NCI-H2196 (cell line): ENCODE measurements at regions not wholly inside any gene's neighbourhood (a gene's known extent, or its start where the extent isn't known, plus 50 kb on each side); places are given as distances from the start of the nearest gene placed in this dataset.
"Not testable (repeated sequence)": the region's sequence is repeated elsewhere in the genome, so short reads cannot be mapped to it uniquely, and the experiment has no call there.

ENCODE experiments used
- DNase-seq: peaks from one replicate; lab custom pipeline; 2025; ENCODE audit not compliant: unreplicated experiment; lab: John Stamatoyannopoulos, UW

DNA sequence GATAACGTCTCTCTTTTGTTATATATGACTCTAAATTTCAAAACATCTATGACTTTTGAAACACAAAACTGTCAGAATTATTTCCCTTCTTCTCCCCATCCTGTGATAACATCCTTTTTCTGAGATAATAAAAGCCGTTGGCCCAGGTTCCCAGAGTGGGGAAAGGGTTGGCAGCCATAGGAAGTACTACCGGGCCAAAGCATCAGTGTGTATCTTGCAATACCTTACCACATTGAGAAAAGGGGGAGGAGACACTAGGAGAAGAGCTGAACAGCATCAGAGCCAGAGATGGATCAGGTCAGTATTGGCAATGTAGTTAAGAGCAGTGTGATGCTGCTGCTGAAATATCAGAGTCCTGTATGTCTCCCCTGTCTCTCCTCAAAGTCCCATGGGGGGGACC lies 210.0 kb upstream of the PROK2 start:
- DNase-seq = no peak

GRCh38 chr3:71994203-71994602 lies 209.3 kb upstream of the PROK2 start:
- DNase-seq = no peak

DNA sequence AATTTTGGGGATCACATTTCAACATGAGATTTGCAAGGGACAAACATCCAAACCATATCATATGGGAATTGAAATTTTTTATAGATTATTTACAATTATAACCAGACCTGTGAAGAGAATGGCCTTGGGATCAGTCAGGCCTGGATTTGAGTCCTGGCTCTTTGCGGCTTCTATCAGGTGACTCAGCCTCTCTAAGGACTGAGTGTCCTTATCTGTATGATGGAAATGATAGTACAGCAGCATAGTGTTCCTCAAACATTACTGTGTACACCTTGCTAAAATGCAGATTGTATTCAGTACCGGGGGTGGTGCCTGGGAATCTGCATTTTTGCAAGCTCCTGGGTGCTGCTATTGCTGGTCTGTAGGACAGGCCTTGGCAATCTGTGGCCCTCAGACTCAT lies 206.7 kb upstream of the PROK2 start:
- no peak for DNase-seq

DNA sequence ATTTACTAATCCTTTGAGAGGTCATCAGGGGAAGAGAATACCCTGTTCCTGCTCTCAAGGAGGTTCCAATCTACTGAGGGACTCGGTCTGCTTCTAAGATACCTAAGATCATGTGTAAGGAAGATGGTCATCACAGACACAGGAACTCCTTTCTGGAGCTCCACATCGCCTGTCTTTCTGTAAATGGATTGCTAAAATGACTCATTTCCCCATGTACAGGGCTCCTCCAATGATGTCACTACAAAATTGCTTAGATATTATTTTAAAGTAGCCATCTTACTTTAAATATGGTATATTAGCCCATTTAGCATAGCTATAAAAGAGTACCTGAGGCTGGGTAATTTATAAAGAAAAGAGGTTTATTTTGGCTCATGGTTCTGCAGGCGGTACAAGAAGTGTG lies 206.1 kb upstream of the PROK2 start:
- DNase-seq = no peak

GRCh38 chr3:71990545-71990944 lies 205.6 kb upstream of the PROK2 start:
- DNase-seq = no peak

DNA sequence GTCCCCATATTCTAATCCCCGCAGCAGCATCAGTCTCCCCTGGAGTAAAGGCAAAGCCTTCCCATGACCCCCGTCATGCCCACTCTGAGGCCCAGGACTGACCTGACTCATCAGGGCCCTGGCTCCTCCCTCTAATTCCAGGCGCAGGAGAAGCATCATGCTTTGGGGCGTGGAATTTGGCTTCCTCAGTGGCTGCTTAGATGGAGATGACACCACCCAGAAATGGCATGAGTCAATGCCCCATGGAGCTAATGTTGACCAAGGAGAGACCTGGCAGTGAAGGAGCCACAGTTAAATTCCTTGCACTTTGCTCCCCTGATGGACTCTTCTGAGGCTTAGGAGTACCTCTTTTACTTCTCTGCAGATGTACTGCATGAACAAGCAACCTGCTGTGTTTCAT lies 204.2 kb upstream of the PROK2 start:
- DNase-seq = no peak

GRCh38 chr3:71987828-71988227 lies 202.9 kb upstream of the PROK2 start:
- DNase-seq = no peak

DNA sequence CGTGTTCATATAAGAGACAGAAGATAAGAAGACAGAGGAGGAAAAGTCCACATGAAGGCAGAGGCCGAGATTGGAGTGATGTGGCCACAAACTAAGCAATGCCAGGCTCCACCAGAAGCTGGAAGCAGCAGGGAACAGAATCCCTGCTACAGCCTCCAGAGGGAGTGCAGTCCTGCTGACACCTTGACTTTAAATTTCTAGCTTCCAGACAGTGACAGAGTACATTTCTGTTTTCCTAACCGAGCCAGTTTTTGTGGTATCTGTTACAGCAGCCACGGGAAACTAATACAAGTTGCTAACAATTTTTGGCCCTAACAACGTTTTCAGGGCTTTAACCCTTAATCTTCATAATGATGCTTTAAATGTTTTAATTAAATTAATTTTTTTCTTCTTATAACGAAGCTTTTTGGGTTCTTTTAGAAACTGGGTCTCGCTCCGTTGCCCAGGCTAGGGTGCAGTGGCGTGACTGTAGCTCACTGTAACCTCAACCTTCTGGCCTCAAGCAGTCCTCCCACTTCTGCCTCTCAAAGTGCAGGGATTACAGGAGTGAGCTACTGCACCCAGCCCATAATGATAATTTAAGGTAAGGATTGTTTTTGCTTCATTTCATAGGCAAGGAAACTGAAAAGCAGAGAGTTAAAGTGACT lies 202.3 kb upstream of the PROK2 start:
- DNase-seq = no peak

GRCh38 chr3:71986606-71987005 lies 201.7 kb upstream of the PROK2 start:
- DNase-seq = no peak

GRCh38 chr3:71984843-71985613 lies 200.1 kb upstream of the PROK2 start:
- no peak for DNase-seq

- DNase-seq = no peak
Measured at GRCh38 chr3:71983694-71984093, 198.7 kb upstream of the PROK2 start.

- not testable (repeated sequence) for DNase-seq
Measured at GRCh38 chr3:71982506-71983258, 197.7 kb upstream of the PROK2 start.

DNA sequence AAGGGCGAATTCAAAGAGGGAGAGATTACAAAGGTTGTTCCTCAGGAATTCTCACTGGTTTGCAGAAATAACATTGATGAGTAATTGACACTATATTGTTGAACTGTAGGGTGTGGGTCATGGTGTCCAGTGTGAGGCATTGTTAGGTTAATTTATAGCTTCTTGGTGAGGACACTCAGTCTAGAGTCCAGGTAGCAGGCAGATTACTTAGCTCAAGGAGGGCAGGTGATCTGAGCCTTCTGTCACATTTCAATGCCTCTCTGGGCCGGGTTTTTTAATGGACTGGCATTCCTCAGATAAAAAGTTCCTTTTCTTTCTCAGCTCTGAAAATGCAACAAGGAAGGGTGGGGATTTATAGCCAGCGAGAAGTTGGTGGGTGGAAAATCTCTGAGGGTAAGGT lies 194.2 kb upstream of the PROK2 start:
- DNase-seq = no peak

DNA sequence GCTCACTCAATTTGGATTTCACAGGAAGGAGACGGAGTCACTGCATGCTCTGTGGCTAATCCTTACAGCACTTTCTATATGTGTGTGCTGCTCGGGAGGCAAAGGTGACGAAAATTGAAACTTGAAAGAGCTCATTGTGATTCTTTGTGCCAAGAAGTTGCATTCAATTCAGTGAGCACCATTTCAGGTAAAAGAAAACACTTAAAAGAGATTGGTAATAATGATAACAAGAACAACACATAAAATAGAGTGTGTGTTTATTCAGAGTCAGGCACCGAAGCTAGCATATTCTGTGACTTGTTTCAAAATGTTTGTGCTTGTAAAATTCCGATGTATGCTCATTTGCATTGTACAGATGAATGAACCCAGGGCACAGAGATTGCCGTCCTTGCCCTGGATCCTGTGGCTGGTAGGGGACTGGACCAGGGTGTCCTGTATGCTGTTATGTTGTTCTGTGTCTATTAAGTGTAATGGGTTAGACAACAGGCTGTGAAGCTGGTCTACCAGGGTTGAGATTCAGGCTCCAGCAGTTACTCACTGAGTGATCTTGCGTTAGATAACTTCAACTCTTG lies 193.3 kb upstream of the PROK2 start:
- no peak for DNase-seq

DNA sequence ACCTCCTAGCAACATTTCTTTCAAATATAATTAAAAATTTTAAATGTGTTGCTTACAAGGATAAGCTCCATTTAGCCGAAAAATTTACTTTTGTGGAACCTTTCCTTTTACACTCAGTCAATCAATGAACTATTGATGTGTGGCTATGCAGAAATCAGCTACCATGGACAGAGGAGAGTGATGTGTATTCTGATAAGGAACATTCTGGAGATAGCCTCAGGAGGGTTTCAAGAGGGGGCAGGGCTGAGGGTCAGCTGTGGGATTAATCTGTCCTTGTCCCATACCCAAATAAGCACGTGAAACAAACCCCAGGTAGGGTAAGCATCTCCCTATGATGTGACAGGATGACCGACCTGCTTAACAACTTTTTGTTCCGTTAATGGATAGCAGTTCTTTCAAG lies 192.6 kb upstream of the PROK2 start:
- no peak for DNase-seq

- DNase-seq = no peak
Measured at GRCh38 chr3:71975573-71975972, 190.6 kb upstream of the PROK2 start.

- no peak for DNase-seq
Measured at GRCh38 chr3:71974786-71975185, 189.8 kb upstream of the PROK2 start.

DNA sequence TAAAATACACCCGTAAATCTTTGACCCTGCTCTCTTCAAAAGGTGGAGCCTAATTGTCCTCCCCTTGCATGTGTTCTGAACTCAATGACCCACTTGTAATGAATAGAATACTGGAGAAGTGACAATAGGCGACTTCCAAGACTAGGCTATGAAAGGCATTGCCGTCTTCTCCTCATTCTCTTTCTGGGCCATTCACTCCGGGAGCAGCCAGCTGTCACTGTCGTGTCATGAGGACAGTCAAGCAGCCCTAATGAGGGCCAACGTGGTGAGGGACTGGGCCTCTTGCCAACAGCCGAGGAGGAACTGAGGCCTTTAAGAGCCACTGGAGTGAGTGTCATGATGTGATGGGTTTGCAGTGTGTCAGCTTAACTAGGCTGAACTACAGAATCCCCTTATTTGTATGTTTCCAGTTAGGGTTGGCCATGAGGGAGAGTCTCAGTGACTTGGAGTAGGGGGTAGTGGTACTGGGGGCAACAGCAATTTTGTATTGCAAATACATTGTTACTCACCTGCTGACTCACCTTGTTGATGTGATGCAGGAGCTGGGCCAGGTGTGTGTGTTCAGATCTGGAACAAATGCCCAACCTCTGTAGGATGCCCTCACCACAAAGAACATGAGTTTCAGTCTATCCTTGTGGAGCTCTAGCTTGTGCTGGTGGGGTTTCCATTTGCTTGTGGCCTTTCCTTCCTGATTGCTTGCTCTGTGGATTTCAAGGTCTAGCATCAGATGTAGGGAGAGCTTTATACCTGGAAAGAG lies 188.5 kb upstream of the PROK2 start:
- DNase-seq = no peak

GRCh38 chr3:71972031-71972430 lies 187.1 kb upstream of the PROK2 start:
- DNase-seq = no peak

DNA sequence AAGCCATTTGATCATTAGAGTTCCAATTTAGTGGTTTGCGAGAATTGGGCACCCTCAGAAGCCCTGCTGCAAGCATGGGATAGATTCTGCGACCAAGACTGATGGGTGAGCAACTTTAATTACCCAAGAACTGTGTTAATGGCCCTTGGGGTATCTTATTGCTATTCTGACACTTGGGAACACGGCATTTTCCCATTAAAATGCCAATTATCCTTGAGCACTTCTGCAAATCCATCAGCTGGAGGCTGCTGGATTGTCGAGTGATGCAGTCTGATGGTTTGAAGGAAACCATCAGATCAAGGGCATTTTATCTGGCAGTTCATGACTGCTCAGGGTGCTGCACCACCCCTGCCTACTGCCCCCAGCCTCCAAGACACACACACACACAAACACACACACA lies 183.6 kb upstream of the PROK2 start:
- no peak for DNase-seq

DNA sequence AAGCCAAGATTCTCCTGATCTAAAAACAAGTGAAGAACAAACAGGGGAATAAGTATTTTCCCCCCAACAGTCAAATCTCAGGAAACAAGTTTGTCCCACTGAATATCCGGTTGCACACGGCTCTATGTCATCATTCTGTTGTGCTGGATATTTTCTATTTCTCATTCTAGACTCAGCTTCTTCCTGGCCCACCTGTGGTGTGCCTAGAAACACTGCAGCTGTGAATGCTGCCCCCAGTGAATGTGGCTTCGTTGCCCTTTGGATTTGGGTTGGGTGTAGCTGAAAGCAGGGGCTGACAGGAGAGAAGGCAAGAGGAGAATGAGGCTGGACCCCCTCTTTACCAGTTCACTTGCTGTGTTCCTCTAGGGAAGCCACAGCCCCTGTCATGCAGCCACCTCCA lies 181.2 kb upstream of the PROK2 start:
- DNase-seq = no peak
